ENCODE measurements at regions not wholly inside any gene's neighbourhood (a gene's known extent, or its start where the extent isn't known, plus 50 kb on each side); places are given as distances from the start of the nearest gene placed in this dataset.

GRCh38 chr9:10899509-10899908 is 286.7 kb upstream of the PTPRD start:
- TF ChIP-seq, protein P1, sequence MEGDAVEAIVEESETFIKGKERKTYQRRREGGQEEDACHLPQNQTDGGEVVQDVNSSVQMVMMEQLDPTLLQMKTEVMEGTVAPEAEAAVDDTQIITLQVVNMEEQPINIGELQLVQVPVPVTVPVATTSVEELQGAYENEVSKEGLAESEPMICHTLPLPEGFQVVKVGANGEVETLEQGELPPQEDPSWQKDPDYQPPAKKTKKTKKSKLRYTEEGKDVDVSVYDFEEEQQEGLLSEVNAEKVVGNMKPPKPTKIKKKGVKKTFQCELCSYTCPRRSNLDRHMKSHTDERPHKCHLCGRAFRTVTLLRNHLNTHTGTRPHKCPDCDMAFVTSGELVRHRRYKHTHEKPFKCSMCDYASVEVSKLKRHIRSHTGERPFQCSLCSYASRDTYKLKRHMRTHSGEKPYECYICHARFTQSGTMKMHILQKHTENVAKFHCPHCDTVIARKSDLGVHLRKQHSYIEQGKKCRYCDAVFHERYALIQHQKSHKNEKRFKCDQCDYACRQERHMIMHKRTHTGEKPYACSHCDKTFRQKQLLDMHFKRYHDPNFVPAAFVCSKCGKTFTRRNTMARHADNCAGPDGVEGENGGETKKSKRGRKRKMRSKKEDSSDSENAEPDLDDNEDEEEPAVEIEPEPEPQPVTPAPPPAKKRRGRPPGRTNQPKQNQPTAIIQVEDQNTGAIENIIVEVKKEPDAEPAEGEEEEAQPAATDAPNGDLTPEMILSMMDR (IDR thresholded peaks at IDR 0.05) = no peak
- no peak for TF ChIP-seq ZFX (IDR thresholded peaks at IDR 0.05; ENCODE audit: borderline replicate concordance)

Measured in 22Rv1 (cell line).